CD4-positive, alpha-beta T cell (primary cell): ENCODE measurements at regions not wholly inside any gene's neighbourhood (a gene's known extent, or its start where the extent isn't known, plus 50 kb on each side); places are given as distances from the start of the nearest gene placed in this dataset.

Experiments used
- ATAC-seq: fragments of 200-7000 bp; cut with Tn5 transposase; one replicate; pipeline ENCODE4 v1.10.0; 2022; ENCODE audit warnings: mild to moderate bottlenecking; ENCODE audit not compliant: poor library complexity
- CTCF ChIA-PET: fragments of 350-600 bp; sonication (Branson Sonifier 250); formaldehyde crosslinking; loops from one replicate; lab custom pipeline; 2021; ENCODE audit warnings: antibody characterized with exemption, inconsistent platforms; lab: Charles Lee
- POLR2A ChIA-PET: fragments of 350-600 bp; sonication (Branson Sonifier 250); formaldehyde crosslinking; loops from one replicate; lab custom pipeline; 2021; ENCODE audit warnings: antibody characterized with exemption, inconsistent platforms; lab: Charles Lee
- DNase-seq, 14 experiments: peaks; one replicate each; pipeline ENCODE4 v3.0.0-alpha.2; 2013 to 2020; ENCODE audit warnings: mixed read lengths in 2 of 14
- H3K27ac ChIP-seq, 2 donors: one replicate each; pipeline versions ENCODE4 v1.5.1 to v1.7.0; 2013; ENCODE audit warnings: low read length in 2 of 2, low read depth in 1 of 2, mild to moderate bottlenecking in 1 of 2
- H3K27me3 ChIP-seq, 2 experiments: 1 replicate in 1 of 2; 2 replicates in 1 of 2; pipeline versions ENCODE4 v1.6.1 to v1.7.0; 2013; ENCODE audit warnings: low read length in 2 of 2, control low read depth in 1 of 2, mild to moderate bottlenecking in 1 of 2, moderate library complexity in 1 of 2; ENCODE audit not compliant: insufficient read depth in 2 of 2, control insufficient read depth in 1 of 2
- H3K36me3 ChIP-seq: one replicate; pipeline ENCODE4 v1.6.1; 2013; ENCODE audit warnings: low read length, control low read depth; ENCODE audit not compliant: insufficient read depth
- H3K4me1 ChIP-seq: one replicate; pipeline ENCODE4 v1.6.1; 2013; ENCODE audit warnings: low read length, control low read depth; ENCODE audit not compliant: insufficient read depth
- H3K4me3 ChIP-seq: one replicate; pipeline ENCODE4 v1.5.1; 2013; ENCODE audit warnings: mild to moderate bottlenecking, low read length, moderate library complexity
- H3K9me3 ChIP-seq, 2 experiments: 1 replicate in 1 of 2; 2 replicates in 1 of 2; pipeline versions ENCODE4 v1.6.1 to v1.7.0; 2013; ENCODE audit warnings: low read length in 2 of 2, mild to moderate bottlenecking in 2 of 2, control low read depth in 1 of 2, moderate library complexity in 1 of 2; ENCODE audit not compliant: control insufficient read depth in 1 of 2, insufficient read depth in 1 of 2
- H3K27ac Mint-ChIP-seq: one replicate; pipeline ENCODE4 v1.8.0; 2020; ENCODE audit warnings: mixed read lengths
- H3K27me3 Mint-ChIP-seq: one replicate; pipeline ENCODE4 v1.8.0; 2021; ENCODE audit warnings: mixed read lengths
- H3K36me3 Mint-ChIP-seq: one replicate; pipeline ENCODE4 v1.8.0; 2021; ENCODE audit warnings: low read depth, mixed read lengths
- H3K4me1 Mint-ChIP-seq: one replicate; pipeline ENCODE4 v1.8.0; 2021; ENCODE audit warnings: low read depth, mixed read lengths
- H3K4me3 Mint-ChIP-seq: one replicate; pipeline ENCODE4 v1.8.0; 2020; ENCODE audit warnings: mild to moderate bottlenecking, mixed read lengths
- H3K9me3 Mint-ChIP-seq: one replicate; pipeline ENCODE4 v1.8.0; 2020; ENCODE audit warnings: mixed read lengths
- intact Hi-C, 2 experiments: fragments of 100-400 bp; cut with DNase I in 1 of 2; cut with micrococcal nuclease in 1 of 2; formaldehyde crosslinking; loops; one replicate each; pipeline versions ENCODE4 v1.15.1 to v1.9.0; 2023 to 2025; cut with DNase I, micrococcal nuclease
- TF ChIP-seq, protein P1 (sequence below): fragments of 200-600 bp; IDR thresholded peaks from one replicate; pipeline ENCODE4 v1.8.0; 2022; ENCODE audit warnings: antibody characterized with exemption, mild to moderate bottlenecking

DNA sequence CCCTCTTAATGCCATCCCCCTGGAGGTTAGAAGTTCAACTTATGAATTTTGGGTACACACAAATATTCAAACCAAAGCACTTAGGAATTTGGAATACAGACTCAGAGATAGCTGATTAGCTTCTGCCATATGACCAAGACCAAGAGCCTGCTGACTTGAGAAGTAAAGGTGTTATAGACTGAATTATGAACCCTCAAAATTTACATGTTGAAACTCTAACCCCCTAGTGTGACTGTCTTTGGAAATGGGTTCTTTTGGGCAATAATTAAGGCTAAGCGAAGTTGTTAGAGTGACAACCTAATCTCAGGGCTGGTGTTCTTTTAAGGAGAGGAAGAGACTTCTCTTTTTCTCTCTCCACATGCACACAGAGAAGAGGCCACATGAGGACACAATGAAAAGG lies 151.2 kb downstream of the COX18 start:
- Mint-ChIP-seq H3K4me3 (no peak overlapping the region), H3K27ac (no peak overlapping the region), H3K27me3 (no peaks in the 10 kb centered on the region), H3K9me3 (no peaks in the 10 kb centered on the region), H3K4me1 (no peaks in the 10 kb centered on the region), H3K36me3 (no peaks in the 10 kb centered on the region)
- Histone ChIP-seq H3K4me1 (no peaks in the 10 kb centered on the region), H3K4me3 (no peak overlapping the region), H3K36me3 (no peaks in the 10 kb centered on the region), H3K9me3 (no peaks in the 10 kb centered on the region), H3K27ac (no peak overlapping the region), H3K27me3 (no peaks in the 10 kb centered on the region)
- no peak for ATAC-seq
- TF ChIP-seq, protein P1, sequence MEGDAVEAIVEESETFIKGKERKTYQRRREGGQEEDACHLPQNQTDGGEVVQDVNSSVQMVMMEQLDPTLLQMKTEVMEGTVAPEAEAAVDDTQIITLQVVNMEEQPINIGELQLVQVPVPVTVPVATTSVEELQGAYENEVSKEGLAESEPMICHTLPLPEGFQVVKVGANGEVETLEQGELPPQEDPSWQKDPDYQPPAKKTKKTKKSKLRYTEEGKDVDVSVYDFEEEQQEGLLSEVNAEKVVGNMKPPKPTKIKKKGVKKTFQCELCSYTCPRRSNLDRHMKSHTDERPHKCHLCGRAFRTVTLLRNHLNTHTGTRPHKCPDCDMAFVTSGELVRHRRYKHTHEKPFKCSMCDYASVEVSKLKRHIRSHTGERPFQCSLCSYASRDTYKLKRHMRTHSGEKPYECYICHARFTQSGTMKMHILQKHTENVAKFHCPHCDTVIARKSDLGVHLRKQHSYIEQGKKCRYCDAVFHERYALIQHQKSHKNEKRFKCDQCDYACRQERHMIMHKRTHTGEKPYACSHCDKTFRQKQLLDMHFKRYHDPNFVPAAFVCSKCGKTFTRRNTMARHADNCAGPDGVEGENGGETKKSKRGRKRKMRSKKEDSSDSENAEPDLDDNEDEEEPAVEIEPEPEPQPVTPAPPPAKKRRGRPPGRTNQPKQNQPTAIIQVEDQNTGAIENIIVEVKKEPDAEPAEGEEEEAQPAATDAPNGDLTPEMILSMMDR, result no peak
- POLR2A ChIA-PET, result no interaction called here
- no peak for DNase-seq
- CTCF ChIA-PET, result no interaction called here
- intact Hi-C loops, result no loop called here

DNA sequence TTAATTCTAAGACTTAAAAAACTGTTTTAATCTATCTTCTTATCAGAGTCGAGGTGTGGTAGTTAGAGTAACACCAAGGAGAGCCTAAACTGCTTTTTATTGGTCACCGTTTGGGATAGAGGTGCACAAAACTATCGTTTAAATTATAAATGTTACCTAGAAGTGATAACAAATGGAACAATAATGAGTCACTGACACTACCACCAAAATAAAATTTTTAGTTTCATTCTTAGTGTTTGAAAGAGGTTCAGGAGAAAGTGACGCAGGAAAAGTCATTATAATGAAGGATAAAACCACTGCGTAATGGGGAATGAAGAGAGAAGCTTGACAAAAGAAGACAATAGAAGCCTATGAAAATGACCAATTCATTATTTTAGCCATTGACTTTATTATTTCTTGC lies 158.2 kb downstream of the COX18 start:
- ChIA-PET POLR2A (no interaction called here), CTCF (no interaction called here)
- Histone ChIP-seq H3K27me3 (no peaks in the 10 kb centered on the region), H3K4me1 (no peaks in the 10 kb centered on the region), H3K9me3 (no peaks in the 10 kb centered on the region), H3K27ac (no peak overlapping the region), H3K4me3 (no peak overlapping the region), H3K36me3 (no peaks in the 10 kb centered on the region)
- Mint-ChIP-seq H3K9me3 (no peaks in the 10 kb centered on the region), H3K27me3 (peaks cover 4% of the 10 kb centered on the region), H3K27ac (no peak overlapping the region), H3K4me3 (no peak overlapping the region), H3K4me1 (no peaks in the 10 kb centered on the region), H3K36me3 (no peaks in the 10 kb centered on the region)
- DNase-seq (no peak), ATAC-seq (no peak)
- intact Hi-C loops, result no loop called here
- TF ChIP-seq, protein P1, result no peak

DNA sequence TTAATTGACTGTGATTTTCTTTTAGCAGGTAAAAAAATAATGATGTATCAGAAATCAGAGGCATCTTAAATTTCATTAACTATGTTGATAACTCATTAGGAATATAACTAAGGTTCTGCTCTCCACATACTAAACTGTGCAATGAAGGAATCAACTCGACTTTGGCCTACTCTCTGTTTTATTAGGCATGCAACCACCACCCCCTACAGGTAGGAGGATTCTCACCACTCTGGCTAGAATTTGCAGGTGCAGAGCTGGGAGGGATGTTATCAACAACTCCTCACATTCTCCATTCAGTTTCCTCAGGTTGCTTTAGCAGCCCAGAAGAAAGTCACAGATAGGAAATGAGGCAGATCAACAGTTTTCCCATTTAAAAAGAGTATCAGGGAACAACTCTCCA lies 160.1 kb downstream of the COX18 start:
- ATAC-seq, result no peak

More for the DNA sequence above, 160.1 kb downstream of the COX18 start:
- CTCF ChIA-PET, result no interaction called here
- no peaks in the 10 kb centered on the region for H3K27me3 ChIP-seq
- no peak overlapping the region for H3K27ac ChIP-seq
- H3K27me3 Mint-ChIP-seq, result peaks cover 4% of the 10 kb centered on the region
- no peak for DNase-seq
- no peak overlapping the region for H3K27ac Mint-ChIP-seq
- H3K9me3 ChIP-seq, result no peaks in the 10 kb centered on the region
- H3K36me3 ChIP-seq, result no peaks in the 10 kb centered on the region
- H3K9me3 Mint-ChIP-seq, result no peaks in the 10 kb centered on the region
- TF ChIP-seq, protein P1, result no peak
- H3K4me3 ChIP-seq, result no peak overlapping the region
- no peak overlapping the region for H3K4me3 Mint-ChIP-seq
- H3K4me1 ChIP-seq, result no peaks in the 10 kb centered on the region
- no peaks in the 10 kb centered on the region for H3K4me1 Mint-ChIP-seq
- intact Hi-C loops, result no loop called here
- no peaks in the 10 kb centered on the region for H3K36me3 Mint-ChIP-seq
- POLR2A ChIA-PET, result no interaction called here
